ENCODE measurements at regions not wholly inside any gene's neighbourhood (a gene's known extent, or its start where the extent isn't known, plus 50 kb on each side); places are given as distances from the start of the nearest gene placed in this dataset.

DNA sequence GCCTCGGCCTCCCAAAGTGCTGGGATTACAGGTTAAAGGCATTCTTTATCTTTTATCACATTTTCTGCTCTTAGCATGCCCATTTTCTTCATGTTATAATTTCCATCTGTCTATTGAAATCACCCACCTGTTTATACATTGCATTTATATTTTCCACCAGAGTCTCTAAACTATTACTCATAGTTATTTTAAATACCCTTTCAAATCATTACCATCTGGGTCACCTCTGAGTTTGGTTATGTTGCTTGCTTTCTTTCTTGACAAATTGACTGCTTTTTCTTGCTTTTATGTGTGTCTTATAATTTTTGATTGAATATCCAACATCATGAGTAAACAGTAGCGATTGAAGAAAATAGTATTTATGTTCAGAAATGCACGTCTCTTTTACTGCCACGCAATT lies 71.4 kb downstream of the TMEM270 start:
- Histone ChIP-seq H3K9ac (ENCODE audit: low read depth, low read length) (no peak overlapping the region), H3K79me1 (ENCODE audit: low read depth in 1 of 2, low read length in 2 of 2) (no peaks in the 10 kb centered on the region), H2AK5ac (ENCODE audit: low read depth, low read length) (no peak overlapping the region), H3K9me3 (ENCODE audit: control insufficient read depth, insufficient read depth, low read length) (peaks cover 10% of the 10 kb centered on the region), H2BK15ac (ENCODE audit: low read depth, low read length) (no peak overlapping the region), H3K23ac (ENCODE audit: low read depth, low read length) (no peak overlapping the region), H3K4ac (ENCODE audit: low read depth, low read length) (no peak overlapping the region), H3K18ac (ENCODE audit: low read depth, low read length) (no peak overlapping the region), H3K14ac (replicated peaks; ENCODE audit: low read depth, low read length) (no peak overlapping the region), H3K56ac (ENCODE audit: extremely low read depth, insufficient read depth, low read length) (no peak overlapping the region), H3K36me3 (ENCODE audit: control insufficient read depth, insufficient read depth, low read length) (no peaks in the 10 kb centered on the region), H2BK20ac (ENCODE audit: low read depth, low read length) (no peak overlapping the region), H3K27ac (ENCODE audit: insufficient read depth, low read length) (no peak overlapping the region), H3K27me3 (ENCODE audit: control insufficient read depth, insufficient read depth, low read length) (no peaks in the 10 kb centered on the region; the same call in 1 of the 2 replicates), H3K4me2 (ENCODE audit: low read depth, low read length) (no peak overlapping the region), H3K4me1 (ENCODE audit: control insufficient read depth, insufficient read depth, low read length) (no peaks in the 10 kb centered on the region), H4K8ac (ENCODE audit: low read depth in 2 of 2, low read length in 2 of 2) (no peak overlapping the region), H4K20me1 (ENCODE audit: insufficient read depth, low read length) (no peaks in the 10 kb centered on the region), H2BK5ac (ENCODE audit: low read depth, low read length, poor library complexity, severe bottlenecking) (no peak overlapping the region), H3K9me1 (ENCODE audit: insufficient read depth, low read length) (no peaks in the 10 kb centered on the region), H2AFZ (replicated peaks; ENCODE audit: low read length, poor library complexity) (no peak overlapping the region), H4K91ac (ENCODE audit: insufficient read depth, low read depth, low read length) (no peak overlapping the region), H2BK120ac (ENCODE audit: low read depth, low read length) (no peak overlapping the region), H3K4me3 (ENCODE audit: insufficient read depth, low read depth, low read length) (no peak overlapping the region), H4K5ac (ENCODE audit: low read depth, low read length) (no peak overlapping the region), H2AK9ac (replicated peaks; ENCODE audit: low read depth, low read length, poor library complexity) (no peak overlapping the region)
- dilution Hi-C loops (cut with HindIII; ENCODE audit: low sequenced_read_pairs, unreplicated experiment) (no loop called here), in situ Hi-C loops (cut with MboI; ENCODE audit: low sequenced_read_pairs) (no loop called here), intact Hi-C loops (cut with micrococcal nuclease) (no loop called here)
- ATAC-seq (ENCODE audit: low read depth) (no peak), DNase-seq (peak; percentile 17)
- no TSS peak for BruUV-seq (replicated peaks)
- CTCF ChIA-PET = no interaction called here
- POLR2A ChIA-PET (ENCODE audit: unreplicated experiment) = no interaction called here
- TF ChIP-seq SMC3 (IDR thresholded peaks at IDR 0.05; ENCODE audit: low read depth, low read length) (no peak), CHD1 (IDR thresholded peaks at IDR 0.05; ENCODE audit: low read depth, low read length) (no peak), NFE2L2 (IDR thresholded peaks at IDR 0.05; ENCODE audit: low read depth, low read length) (no peak), RCOR1 (IDR thresholded peaks at IDR 0.05; ENCODE audit: insufficient replicate concordance, low read length) (no peak), MAZ (IDR thresholded peaks at IDR 0.05; ENCODE audit: borderline replicate concordance, low read depth, low read length) (no peak), FOS (IDR thresholded peaks at IDR 0.05; ENCODE audit: low read depth, low read length) (no peak), MAFK (IDR thresholded peaks at IDR 0.05; ENCODE audit: low read depth, low read length) (no peak), POLR2A (IDR thresholded peaks at IDR 0.05; ENCODE audit: low read depth, low read length) (no peak), CEBPB (IDR thresholded peaks at IDR 0.05; ENCODE audit: low read depth, low read length) (no peak), BHLHE40 (IDR thresholded peaks at IDR 0.05; ENCODE audit: low read depth, low read length) (no peak), RFX5 (IDR thresholded peaks at IDR 0.05; ENCODE audit: low read depth, low read length) (no peak), MXI1 (IDR thresholded peaks at IDR 0.05; ENCODE audit: borderline replicate concordance, low read depth, low read length) (no peak)
- TF ChIP-seq, protein P1, sequence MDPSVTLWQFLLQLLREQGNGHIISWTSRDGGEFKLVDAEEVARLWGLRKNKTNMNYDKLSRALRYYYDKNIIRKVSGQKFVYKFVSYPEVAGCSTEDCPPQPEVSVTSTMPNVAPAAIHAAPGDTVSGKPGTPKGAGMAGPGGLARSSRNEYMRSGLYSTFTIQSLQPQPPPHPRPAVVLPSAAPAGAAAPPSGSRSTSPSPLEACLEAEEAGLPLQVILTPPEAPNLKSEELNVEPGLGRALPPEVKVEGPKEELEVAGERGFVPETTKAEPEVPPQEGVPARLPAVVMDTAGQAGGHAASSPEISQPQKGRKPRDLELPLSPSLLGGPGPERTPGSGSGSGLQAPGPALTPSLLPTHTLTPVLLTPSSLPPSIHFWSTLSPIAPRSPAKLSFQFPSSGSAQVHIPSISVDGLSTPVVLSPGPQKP (IDR thresholded peaks at IDR 0.05; ENCODE audit: borderline replicate concordance, low read depth, low read length) = no peak
- WGBS, 2 experiments (ENCODE audit: extremely low coverage in 2 of 2, insufficient read length in 1 of 2) = no CpG with 5 or more reads among the region's 4 CpGs

Measured in IMR-90 (cell line).